Duodenal mucosa (tissue), 2 donors: ENCODE measurements at regions not wholly inside any gene's neighbourhood (a gene's known extent, or its start where the extent isn't known, plus 50 kb on each side); places are given as distances from the start of the nearest gene placed in this dataset.

Experiments
- H3K27ac ChIP-seq: one replicate; pipeline ENCODE4 v1.7.0; 2013; ENCODE audit warnings: low read depth, low read length
- H3K27me3 ChIP-seq, 2 donors: one replicate each; pipeline ENCODE4 v1.7.0; 2013; ENCODE audit warnings: low read length in 2 of 2, control low read depth in 1 of 2; ENCODE audit not compliant: insufficient read depth in 2 of 2, control insufficient read depth in 1 of 2
- H3K36me3 ChIP-seq, 2 donors: one replicate each; pipeline ENCODE4 v1.7.0; 2013; ENCODE audit warnings: low read length in 2 of 2, control low read depth in 1 of 2; ENCODE audit not compliant: insufficient read depth in 2 of 2, control insufficient read depth in 1 of 2
- H3K4me1 ChIP-seq, 2 donors: one replicate each; pipeline ENCODE4 v1.7.0; 2013; ENCODE audit warnings: low read length in 2 of 2, control low read depth in 1 of 2; ENCODE audit not compliant: insufficient read depth in 2 of 2, control insufficient read depth in 1 of 2
- H3K4me3 ChIP-seq, 2 donors: one replicate each; pipeline ENCODE4 v1.7.0; 2013; ENCODE audit warnings: low read length in 2 of 2, low read depth in 1 of 2
- H3K9ac ChIP-seq, 2 donors: one replicate each; pipeline ENCODE4 v1.7.0; 2013; ENCODE audit warnings: low read length in 2 of 2, low read depth in 1 of 2
- H3K9me3 ChIP-seq, 2 donors: one replicate each; pipeline ENCODE4 v1.7.0; 2013; ENCODE audit warnings: low read length in 2 of 2, control low read depth in 1 of 2; ENCODE audit not compliant: control insufficient read depth in 1 of 2

DNA sequence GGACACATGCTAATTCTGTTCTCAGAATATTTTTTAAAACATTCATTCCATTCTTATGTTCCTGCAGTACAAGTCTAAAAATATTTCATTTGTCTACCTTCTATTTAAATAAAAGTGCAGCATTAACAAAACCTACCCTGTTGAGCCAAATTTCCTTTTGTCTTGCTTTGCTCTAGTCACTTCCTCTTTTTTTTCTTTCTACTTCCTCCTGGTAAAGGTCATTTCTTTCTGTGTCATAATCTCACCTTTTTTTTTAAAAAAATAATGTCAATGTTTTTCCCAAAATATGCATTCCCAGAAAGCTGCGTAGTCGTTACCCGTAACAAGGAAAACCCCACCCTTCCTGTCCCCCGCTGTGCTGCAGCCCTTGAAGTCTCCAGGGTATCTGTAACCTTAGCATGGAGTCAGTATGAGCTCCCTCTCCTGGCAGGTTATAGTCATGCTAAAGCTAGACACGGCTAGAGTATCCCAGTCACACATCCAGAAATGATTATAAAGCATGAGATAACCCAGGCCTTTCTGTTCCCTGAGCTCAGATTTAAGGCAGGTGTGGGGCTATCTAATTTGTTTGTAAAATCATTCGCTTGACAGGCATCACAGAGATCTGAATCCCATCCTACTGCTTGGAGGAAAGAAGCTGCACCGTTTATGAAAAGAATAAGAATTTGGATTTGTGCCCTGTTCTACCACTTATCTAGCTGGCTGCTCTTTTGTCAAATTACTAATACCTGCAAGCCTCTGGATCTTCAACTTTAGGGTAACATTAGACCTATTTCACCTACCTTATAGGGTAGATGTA lies 51.1 kb upstream of the EED start:
- Histone ChIP-seq H3K9ac (no peak overlapping the region), H3K4me1 (peaks cover 6 to 25% of the 10 kb centered on the region in 2 donors), H3K27ac (peak overlapping the region; percentile 22), H3K36me3 (no peaks in the 10 kb centered on the region), H3K9me3 (no peaks in the 10 kb centered on the region), H3K27me3 (no peaks in the 10 kb centered on the region), H3K4me3 (peak overlapping the region; percentile 42 to 51)

- H3K9ac ChIP-seq: no peak overlapping the region
- peak overlapping the region; percentile 22 for H3K27ac ChIP-seq
- H3K4me3 ChIP-seq: peak overlapping the region in 1 of 2 donors; percentile 51
Observed at GRCh38 chr11:86192519-86193257, 51.9 kb upstream of the EED start.

GRCh38 chr11:86191874-86192273 lies 52.7 kb upstream of the EED start:
- Histone ChIP-seq H3K9ac (no peak overlapping the region), H3K4me1 (peaks cover 6 to 25% of the 10 kb centered on the region in 2 donors), H3K27ac (no peak overlapping the region), H3K9me3 (no peaks in the 10 kb centered on the region), H3K4me3 (no peak overlapping the region), H3K27me3 (no peaks in the 10 kb centered on the region), H3K36me3 (no peaks in the 10 kb centered on the region)

More at GRCh38 chr11:86192519-86193257, 51.9 kb upstream of the EED start:
- Histone ChIP-seq H3K9me3 (no peaks in the 10 kb centered on the region), H3K27me3 (no peaks in the 10 kb centered on the region), H3K36me3 (no peaks in the 10 kb centered on the region), H3K4me1 (peaks cover 6 to 25% of the 10 kb centered on the region in 2 donors)

GRCh38 chr11:86187027-86187426 lies 57.5 kb upstream of the EED start:
- Histone ChIP-seq H3K27me3 (no peaks in the 10 kb centered on the region), H3K4me3 (no peak overlapping the region), H3K9me3 (no peaks in the 10 kb centered on the region), H3K36me3 (no peaks in the 10 kb centered on the region), H3K4me1 (peaks cover 23 to 26% of the 10 kb centered on the region in 2 donors), H3K27ac (no peak overlapping the region), H3K9ac (no peak overlapping the region)

DNA sequence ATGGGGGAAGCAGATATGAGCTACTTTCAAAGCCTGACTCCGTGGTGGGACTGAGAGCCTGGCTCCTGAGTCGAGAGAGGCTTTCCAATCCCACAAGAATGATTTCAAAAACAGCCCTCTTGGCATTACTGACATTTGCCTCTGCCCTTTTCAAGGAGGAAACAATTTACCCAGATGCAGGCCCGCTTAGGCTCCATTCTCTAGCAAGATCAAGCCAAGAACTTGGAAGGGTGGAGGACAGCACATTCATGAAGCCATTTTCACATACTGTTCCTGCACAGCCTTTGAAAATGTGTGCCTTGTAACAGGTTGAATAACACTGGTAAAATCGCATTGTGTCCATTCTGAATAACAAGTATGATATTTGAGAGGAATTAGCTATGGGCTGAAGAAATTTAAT lies 58.2 kb upstream of the EED start:
- Histone ChIP-seq H3K27me3 (no peaks in the 10 kb centered on the region), H3K9me3 (no peaks in the 10 kb centered on the region), H3K4me1 (peaks cover 23 to 26% of the 10 kb centered on the region in 2 donors), H3K27ac (no peak overlapping the region), H3K36me3 (no peaks in the 10 kb centered on the region), H3K9ac (no peak overlapping the region), H3K4me3 (no peak overlapping the region)

- no peaks in the 10 kb centered on the region for H3K9me3 ChIP-seq
- no peaks in the 10 kb centered on the region for H3K27me3 ChIP-seq
- peaks cover 23 to 26% of the 10 kb centered on the region in 2 donors for H3K4me1 ChIP-seq
- no peaks in the 10 kb centered on the region for H3K36me3 ChIP-seq
- no peak overlapping the region for H3K4me3 ChIP-seq
- H3K9ac ChIP-seq: no peak overlapping the region
- H3K27ac ChIP-seq: no peak overlapping the region
Observed at GRCh38 chr11:86185381-86185750, 59.2 kb upstream of the EED start.

- no peaks in the 10 kb centered on the region for H3K9me3 ChIP-seq
- no peak overlapping the region for H3K4me3 ChIP-seq
- no peaks in the 10 kb centered on the region for H3K36me3 ChIP-seq
- no peak overlapping the region for H3K27ac ChIP-seq
- no peak overlapping the region for H3K9ac ChIP-seq
- no peaks in the 10 kb centered on the region for H3K27me3 ChIP-seq
- H3K4me1 ChIP-seq: peaks cover 23 to 26% of the 10 kb centered on the region in 2 donors
Observed at GRCh38 chr11:86184728-86185380, 59.7 kb upstream of the EED start.

GRCh38 chr11:86183694-86184093 lies 60.9 kb upstream of the EED start:
- Histone ChIP-seq H3K4me1 (peaks cover 23 to 26% of the 10 kb centered on the region in 2 donors), H3K27ac (no peak overlapping the region)

GRCh38 chr11:86182976-86183584 lies 61.5 kb upstream of the EED start:
- H3K9ac ChIP-seq: no peak overlapping the region
- peaks cover 23 to 26% of the 10 kb centered on the region in 2 donors for H3K4me1 ChIP-seq
- H3K27ac ChIP-seq: no peak overlapping the region
- H3K27me3 ChIP-seq: no peaks in the 10 kb centered on the region
- no peaks in the 10 kb centered on the region for H3K9me3 ChIP-seq
- H3K36me3 ChIP-seq: no peaks in the 10 kb centered on the region
- H3K4me3 ChIP-seq: no peak overlapping the region

More at GRCh38 chr11:86183694-86184093, 60.9 kb upstream of the EED start:
- Histone ChIP-seq H3K9ac (no peak overlapping the region), H3K27me3 (no peaks in the 10 kb centered on the region), H3K36me3 (no peaks in the 10 kb centered on the region), H3K9me3 (no peaks in the 10 kb centered on the region), H3K4me3 (no peak overlapping the region)
